ENCODE measurements at regions not wholly inside any gene's neighbourhood (a gene's known extent, or its start where the extent isn't known, plus 50 kb on each side); places are given as distances from the start of the nearest gene placed in this dataset.

- no peak for TF ChIP-seq CTCF (IDR thresholded peaks at IDR 0.05)
- no peak for TF ChIP-seq POLR2A (IDR thresholded peaks at IDR 0.05)
Observed at GRCh38 chr5:117638581-117638980, 1064.0 kb upstream of the SEMA6A start.
